ENCODE measurements at regions not wholly inside any gene's neighbourhood (a gene's known extent, or its start where the extent isn't known, plus 50 kb on each side); places are given as distances from the start of the nearest gene placed in this dataset.

- Histone ChIP-seq H3K36me3 (no peaks in the 10 kb centered on the region), H3K27me3 (peaks cover 0 to 11% (median 0%) of the 10 kb centered on the region in 4 donors), H3K4me1 (no peaks in the 10 kb centered on the region), H3K4me3 (no peak overlapping the region), H3K9me3 (no peaks in the 10 kb centered on the region), H3K27ac (no peak overlapping the region)
- TF ChIP-seq, protein P1, sequence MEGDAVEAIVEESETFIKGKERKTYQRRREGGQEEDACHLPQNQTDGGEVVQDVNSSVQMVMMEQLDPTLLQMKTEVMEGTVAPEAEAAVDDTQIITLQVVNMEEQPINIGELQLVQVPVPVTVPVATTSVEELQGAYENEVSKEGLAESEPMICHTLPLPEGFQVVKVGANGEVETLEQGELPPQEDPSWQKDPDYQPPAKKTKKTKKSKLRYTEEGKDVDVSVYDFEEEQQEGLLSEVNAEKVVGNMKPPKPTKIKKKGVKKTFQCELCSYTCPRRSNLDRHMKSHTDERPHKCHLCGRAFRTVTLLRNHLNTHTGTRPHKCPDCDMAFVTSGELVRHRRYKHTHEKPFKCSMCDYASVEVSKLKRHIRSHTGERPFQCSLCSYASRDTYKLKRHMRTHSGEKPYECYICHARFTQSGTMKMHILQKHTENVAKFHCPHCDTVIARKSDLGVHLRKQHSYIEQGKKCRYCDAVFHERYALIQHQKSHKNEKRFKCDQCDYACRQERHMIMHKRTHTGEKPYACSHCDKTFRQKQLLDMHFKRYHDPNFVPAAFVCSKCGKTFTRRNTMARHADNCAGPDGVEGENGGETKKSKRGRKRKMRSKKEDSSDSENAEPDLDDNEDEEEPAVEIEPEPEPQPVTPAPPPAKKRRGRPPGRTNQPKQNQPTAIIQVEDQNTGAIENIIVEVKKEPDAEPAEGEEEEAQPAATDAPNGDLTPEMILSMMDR (IDR thresholded peaks at IDR 0.05): no peak
- no peak for TF ChIP-seq POLR2A (IDR thresholded peaks at IDR 0.05)
- intact Hi-C loops (cut with DNase I): no loop called here
- WGBS, 2 donors: 75 to 81% methylated on average over 2 of the region's 3 CpGs
- DNase-seq: no peak
These were observed 118.5 kb downstream of the MAF start for GRCh38 chr16:79482011-79482410.

GRCh38 chr16:79480929-79481328 lies 119.6 kb downstream of the MAF start:
- no peak overlapping the region for H3K4me3 ChIP-seq
- no peak for DNase-seq
- no peak overlapping the region for H3K27ac ChIP-seq
- no peaks in the 10 kb centered on the region for H3K9me3 ChIP-seq
- H3K36me3 ChIP-seq: no peaks in the 10 kb centered on the region
- peaks cover 0 to 11% (median 0%) of the 10 kb centered on the region in 4 donors for H3K27me3 ChIP-seq
- WGBS, 2 donors: 84 to 91% methylated on average over 3 of the region's 3 CpGs
- no peaks in the 10 kb centered on the region for H3K4me1 ChIP-seq
- TF ChIP-seq, protein P1 (IDR thresholded peaks at IDR 0.05): no peak
- TF ChIP-seq POLR2A (IDR thresholded peaks at IDR 0.05): no peak
- intact Hi-C loops (cut with DNase I): no loop called here

DNA sequence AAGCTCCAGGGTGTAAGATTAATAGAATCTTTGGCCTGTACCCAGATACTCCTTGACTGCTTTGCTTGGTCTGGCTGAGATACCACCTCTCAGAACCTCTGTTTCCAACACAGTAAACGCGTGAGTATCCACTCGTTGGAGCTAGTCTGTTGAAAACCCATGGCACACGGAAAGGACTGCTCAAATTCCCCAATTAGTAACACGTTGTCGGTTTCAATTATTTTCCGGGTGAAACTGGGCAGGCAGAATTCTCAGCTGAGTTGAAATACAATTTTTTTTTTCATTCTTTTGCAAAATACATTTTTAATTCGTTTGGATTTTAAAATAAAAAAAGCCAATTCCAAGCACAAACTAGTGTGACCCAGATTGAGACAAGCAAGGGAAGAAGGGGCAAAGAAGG lies 120.5 kb downstream of the MAF start:
- no peak for TF ChIP-seq POLR2A (IDR thresholded peaks at IDR 0.05)
- TF ChIP-seq, protein P1 (IDR thresholded peaks at IDR 0.05): no peak
- H3K4me3 ChIP-seq: no peak overlapping the region
- H3K27me3 ChIP-seq: peaks cover 0 to 11% (median 0%) of the 10 kb centered on the region in 4 donors
- H3K9me3 ChIP-seq: no peaks in the 10 kb centered on the region
- H3K27ac ChIP-seq: no peak overlapping the region
- WGBS, 2 donors: 73 to 81% methylated on average over 7 to 8 of the region's 8 CpGs
- intact Hi-C loops (cut with DNase I): no loop called here
- H3K36me3 ChIP-seq: no peaks in the 10 kb centered on the region
- no peaks in the 10 kb centered on the region for H3K4me1 ChIP-seq
- no peak for DNase-seq

DNA sequence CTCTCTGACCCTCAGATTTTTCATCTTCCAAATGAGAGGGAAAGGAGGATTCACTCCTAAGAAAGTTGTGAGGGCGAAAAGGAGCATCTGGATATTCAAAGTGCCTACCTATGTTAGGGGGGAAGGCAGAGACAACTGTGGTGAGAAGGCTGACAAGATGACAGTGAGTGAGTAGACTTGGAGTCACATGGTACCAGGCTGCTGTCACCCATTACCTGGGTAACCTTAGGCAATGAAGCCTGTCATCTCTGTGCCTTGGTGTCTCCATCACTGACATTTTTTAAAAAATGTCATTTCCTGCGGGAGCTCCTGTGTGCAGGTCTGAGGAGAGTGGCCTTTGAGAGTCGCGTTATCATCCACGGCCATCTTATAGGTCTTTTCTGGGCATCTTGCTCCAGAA lies 124.0 kb downstream of the MAF start:
- H3K4me1 ChIP-seq: no peaks in the 10 kb centered on the region
- H3K9me3 ChIP-seq: no peaks in the 10 kb centered on the region
- intact Hi-C loops (cut with DNase I): no loop called here
- WGBS, 2 donors: 90 to 91% methylated on average over 5 of the region's 5 CpGs
- DNase-seq: no peak
- H3K27ac ChIP-seq: no peak overlapping the region
- no peaks in the 10 kb centered on the region for H3K36me3 ChIP-seq
- TF ChIP-seq POLR2A (IDR thresholded peaks at IDR 0.05): no peak
- TF ChIP-seq, protein P1 (IDR thresholded peaks at IDR 0.05): no peak
- no peaks in the 10 kb centered on the region for H3K27me3 ChIP-seq
- H3K4me3 ChIP-seq: no peak overlapping the region

GRCh38 chr16:79475841-79476240 lies 124.7 kb downstream of the MAF start:
- H3K27ac ChIP-seq: no peak overlapping the region
- DNase-seq: no peak
- intact Hi-C loops (cut with DNase I): no loop called here
- WGBS, 2 donors: 83 to 90% methylated on average over 4 of the region's 4 CpGs
- no peaks in the 10 kb centered on the region for H3K27me3 ChIP-seq
- H3K4me3 ChIP-seq: no peak overlapping the region
- TF ChIP-seq, protein P1 (IDR thresholded peaks at IDR 0.05): no peak
- no peak for TF ChIP-seq POLR2A (IDR thresholded peaks at IDR 0.05)
- H3K4me1 ChIP-seq: no peaks in the 10 kb centered on the region
- H3K36me3 ChIP-seq: no peaks in the 10 kb centered on the region
- H3K9me3 ChIP-seq: no peaks in the 10 kb centered on the region

Measured in esophagus squamous epithelium (tissue), 5 donors.